RWPE1 (cell line): ENCODE measurements at regions not wholly inside any gene's neighbourhood (a gene's known extent, or its start where the extent isn't known, plus 50 kb on each side); places are given as distances from the start of the nearest gene placed in this dataset.
"Not testable (repeated sequence)": the region's sequence is repeated elsewhere in the genome, so short reads cannot be mapped to it uniquely, and the experiment has no call there.

Source experiments
- CTCF ChIA-PET: fragments of 350-600 bp; sonication (Branson Sonifier 250); formaldehyde crosslinking; extraction: SDS; loops from one replicate; lab custom pipeline; 2021; lab: Yijun Ruan, JAX
- POLR2A ChIA-PET: fragments of 400-600 bp; formaldehyde crosslinking; extraction: SDS; loops from one replicate; lab custom pipeline; 2020; ENCODE audit warnings: antibody characterized with exemption; ENCODE audit not compliant: low non-redundant PET; lab: Yijun Ruan, JAX
- DNase-seq: peaks from one replicate; pipeline ENCODE4 v3.0.0; 2012; ENCODE audit warnings: low spot score
- H3K27ac ChIP-seq: fragments of 450-650 bp; 2 replicates; pipeline ENCODE4 v1.5.1; 2017
- CTCF ChIP-seq: fragments of 450-650 bp; conservative IDR thresholded peaks from 2 replicates; pipeline ENCODE4 v1.5.1; 2017; ENCODE audit warnings: low read depth, mild to moderate bottlenecking

GRCh38 chr2:228919808-228920207 is 351.3 kb downstream of the PID1 start:
- POLR2A ChIA-PET = no interaction called here
- CTCF ChIA-PET = no interaction called here
- TF ChIP-seq CTCF = no peak
- no peak for DNase-seq
- H3K27ac ChIP-seq = no peak overlapping the region

- CTCF ChIA-PET = no interaction called here
- no peak for DNase-seq
- H3K27ac ChIP-seq = no peak overlapping the region
- POLR2A ChIA-PET = no interaction called here
- no peak for TF ChIP-seq CTCF
Measured at GRCh38 chr2:228917220-228917619, 353.9 kb downstream of the PID1 start.

- DNase-seq = no peak
- TF ChIP-seq CTCF = no peak
- ChIA-PET CTCF (no interaction called here), POLR2A (no interaction called here)
- no peak overlapping the region for H3K27ac ChIP-seq
Measured at GRCh38 chr2:228916416-228917090, 354.5 kb downstream of the PID1 start.

- no peak for TF ChIP-seq CTCF
- CTCF ChIA-PET = no interaction called here
- DNase-seq = no peak
- no peak overlapping the region for H3K27ac ChIP-seq
- POLR2A ChIA-PET = no interaction called here
Measured at GRCh38 chr2:228913176-228913575, 357.9 kb downstream of the PID1 start.

GRCh38 chr2:228910872-228911271 is 360.2 kb downstream of the PID1 start:
- POLR2A ChIA-PET, CTCF ChIA-PET, DNase-seq, H3K27ac ChIP-seq: not testable (repeated sequence)

GRCh38 chr2:228902176-228902575 is 368.9 kb downstream of the PID1 start:
- no peak for DNase-seq
- no peak overlapping the region for H3K27ac ChIP-seq
- ChIA-PET CTCF (no interaction called here), POLR2A (no interaction called here)
- no peak for TF ChIP-seq CTCF

- ChIA-PET CTCF (no interaction called here), POLR2A (no interaction called here)
- no peak for DNase-seq
- H3K27ac ChIP-seq = no peak overlapping the region
- TF ChIP-seq CTCF = no peak
Measured at GRCh38 chr2:228901531-228901930, 369.6 kb downstream of the PID1 start.
